H9 (cell line): ENCODE measurements at regions not wholly inside any gene's neighbourhood (a gene's known extent, or its start where the extent isn't known, plus 50 kb on each side); places are given as distances from the start of the nearest gene placed in this dataset.

Source experiments
- DNase-seq: peaks from one replicate; pipeline ENCODE4 v3.0.0-alpha.2; 2017
- H2AFZ ChIP-seq: one replicate; pipeline ENCODE4 v1.6.1; 2013; ENCODE audit warnings: mild to moderate bottlenecking, low read length, control low read depth, moderate library complexity
- H2AK5ac ChIP-seq: 2 replicates; pipeline ENCODE4 v1.6.1; 2013; ENCODE audit warnings: low read length, control low read depth, mixed read lengths; ENCODE audit not compliant: insufficient read length
- H2BK120ac ChIP-seq: one replicate; pipeline ENCODE4 v1.6.1; 2013; ENCODE audit warnings: low read depth, mild to moderate bottlenecking, low read length, control low read depth, inconsistent platforms; ENCODE audit not compliant: poor library complexity, severe bottlenecking
- H2BK12ac ChIP-seq: 2 replicates; pipeline ENCODE4 v1.6.1; 2013; ENCODE audit warnings: low read length, control low read depth, mixed read lengths, low read depth; ENCODE audit not compliant: insufficient read length
- H2BK15ac ChIP-seq: 2 replicates; pipeline ENCODE4 v1.6.1; 2013; ENCODE audit warnings: low read depth, low read length, control low read depth
- H2BK20ac ChIP-seq: one replicate; pipeline ENCODE4 v1.6.1; 2013; ENCODE audit warnings: low read depth, mild to moderate bottlenecking, low read length, control low read depth, inconsistent platforms; ENCODE audit not compliant: poor library complexity, severe bottlenecking
- H2BK5ac ChIP-seq: 2 replicates; pipeline ENCODE4 v1.6.1; 2013; ENCODE audit warnings: low read length, control low read depth, mixed read lengths; ENCODE audit not compliant: insufficient read length
- H3K14ac ChIP-seq: 2 replicates; pipeline ENCODE4 v1.6.1; 2013; ENCODE audit warnings: low read length, control low read depth; ENCODE audit not compliant: insufficient read depth
- H3K18ac ChIP-seq: 2 replicates; pipeline ENCODE4 v1.6.1; 2013; ENCODE audit warnings: low read depth, mild to moderate bottlenecking, mixed read lengths, low read length, control low read depth; ENCODE audit not compliant: insufficient read length
- H3K23ac ChIP-seq: 2 replicates; pipeline ENCODE4 v1.6.1; 2013; ENCODE audit warnings: low read length, control low read depth, mixed read lengths, low read depth; ENCODE audit not compliant: insufficient read length
- H3K23me2 ChIP-seq: 2 replicates; pipeline ENCODE4 v1.6.1; 2013; ENCODE audit warnings: low read depth, mild to moderate bottlenecking, mixed read lengths, low read length, control low read depth; ENCODE audit not compliant: insufficient read length, poor library complexity, severe bottlenecking
- H3K27ac ChIP-seq: 2 replicates; pipeline ENCODE4 v1.5.1; 2013; ENCODE audit warnings: low read length, control low read depth, mixed read lengths, low read depth; ENCODE audit not compliant: insufficient read length
- H3K27me3 ChIP-seq: 2 replicates; pipeline ENCODE4 v1.6.1; 2013; ENCODE audit warnings: low read length, control low read depth, inconsistent platforms; ENCODE audit not compliant: insufficient read depth
- H3K4ac ChIP-seq: 2 replicates; pipeline ENCODE4 v1.6.1; 2013; ENCODE audit warnings: low read depth, mild to moderate bottlenecking, control low read depth, inconsistent platforms, low read length, moderate library complexity
- H3K4me1 ChIP-seq: 2 replicates; pipeline ENCODE4 v1.6.1; 2013; ENCODE audit warnings: low read length, control low read depth, inconsistent platforms; ENCODE audit not compliant: insufficient read depth
- H3K4me2 ChIP-seq: 2 replicates; pipeline ENCODE4 v1.6.1; 2013; ENCODE audit warnings: low read length, control low read depth, mixed read lengths; ENCODE audit not compliant: insufficient read length, insufficient read depth
- H3K56ac ChIP-seq: 2 replicates; pipeline ENCODE4 v1.6.1; 2013; ENCODE audit warnings: low read depth, mild to moderate bottlenecking, mixed read lengths, low read length, control low read depth; ENCODE audit not compliant: insufficient read length
- H3K79me1 ChIP-seq: 2 replicates; pipeline ENCODE4 v1.6.1; 2013; ENCODE audit warnings: low read depth, mild to moderate bottlenecking, moderate library complexity, low read length, control low read depth, inconsistent platforms; ENCODE audit not compliant: insufficient read depth, poor library complexity, severe bottlenecking
- H3K79me2 ChIP-seq: 2 replicates; pipeline ENCODE4 v1.6.1; 2013; ENCODE audit warnings: low read length, control low read depth, inconsistent platforms; ENCODE audit not compliant: insufficient read depth
- H3K9ac ChIP-seq: 2 replicates; pipeline ENCODE4 v1.6.1; 2013; ENCODE audit warnings: low read length, control low read depth, mixed read lengths; ENCODE audit not compliant: insufficient read length; ENCODE audit errors: extremely low read depth
- H3K9me3 ChIP-seq: one replicate; pipeline ENCODE4 v1.6.1; 2013; ENCODE audit warnings: low read depth, low read length, inconsistent platforms; ENCODE audit not compliant: control insufficient read depth
- H3T11ph ChIP-seq: one replicate; pipeline ENCODE4 v1.6.1; 2013; ENCODE audit warnings: mild to moderate bottlenecking, low read length, control low read depth, inconsistent platforms
- H4K20me1 ChIP-seq: one replicate; pipeline ENCODE4 v1.6.1; 2013; ENCODE audit not compliant: control insufficient read depth, insufficient read length, insufficient read depth
- H4K5ac ChIP-seq: 2 replicates; pipeline ENCODE4 v1.6.1; 2013; ENCODE audit warnings: low read depth, mild to moderate bottlenecking, mixed read lengths, low read length, control low read depth; ENCODE audit not compliant: insufficient read length
- H4K8ac ChIP-seq: replicated peaks from 2 replicates; pipeline ENCODE4 v1.6.1; 2013; ENCODE audit warnings: low read length, control low read depth, mixed read lengths, low read depth; ENCODE audit not compliant: insufficient read length
- H4K91ac ChIP-seq: 2 replicates; pipeline ENCODE4 v1.6.1; 2013; ENCODE audit warnings: low read depth, mild to moderate bottlenecking, moderate library complexity, mixed read lengths, low read length, control low read depth; ENCODE audit not compliant: insufficient read length
- H3K27ac Mint-ChIP-seq, 3 experiments: 2 replicates in 2 of 3; 3 replicates in 1 of 3; pipeline ENCODE4 v1.8.0; 2020 to 2021; ENCODE audit warnings: mixed read lengths in 3 of 3, mild to moderate bottlenecking in 1 of 3, moderate library complexity in 1 of 3
- H3K27me3 Mint-ChIP-seq: 2 replicates; pipeline ENCODE4 v1.8.0; 2021; ENCODE audit warnings: low read depth, mild to moderate bottlenecking, moderate library complexity, mixed read lengths
- H3K36me3 Mint-ChIP-seq, 3 experiments: 2 replicates in 2 of 3; 3 replicates in 1 of 3; pipeline ENCODE4 v1.8.0; 2020 to 2021; ENCODE audit warnings: low read depth in 3 of 3, mixed read lengths in 3 of 3; ENCODE audit not compliant: insufficient read depth in 1 of 3
- H3K4me1 Mint-ChIP-seq, 2 experiments: 2 replicates each; pipeline ENCODE4 v1.8.0; 2020; ENCODE audit warnings: mixed read lengths in 2 of 2
- H3K4me3 Mint-ChIP-seq, 2 experiments: 2 replicates in 1 of 2; 3 replicates in 1 of 2; pipeline ENCODE4 v1.8.0; 2020 to 2021; ENCODE audit warnings: mild to moderate bottlenecking in 2 of 2, mixed read lengths in 2 of 2, moderate library complexity in 1 of 2
- H3K9me3 Mint-ChIP-seq, 2 experiments: 2 replicates in 1 of 2; 3 replicates in 1 of 2; pipeline ENCODE4 v1.8.0; 2020; ENCODE audit warnings: mild to moderate bottlenecking in 2 of 2, mixed read lengths in 2 of 2, moderate library complexity in 1 of 2
- TF ChIP-seq, protein P1 (sequence below): fragments of 200-600 bp; sonication (generic); conservative IDR thresholded peaks from 3 replicates; pipeline ENCODE4 v1.8.0; 2021; ENCODE audit warnings: antibody characterized with exemption, mild to moderate bottlenecking

DNA sequence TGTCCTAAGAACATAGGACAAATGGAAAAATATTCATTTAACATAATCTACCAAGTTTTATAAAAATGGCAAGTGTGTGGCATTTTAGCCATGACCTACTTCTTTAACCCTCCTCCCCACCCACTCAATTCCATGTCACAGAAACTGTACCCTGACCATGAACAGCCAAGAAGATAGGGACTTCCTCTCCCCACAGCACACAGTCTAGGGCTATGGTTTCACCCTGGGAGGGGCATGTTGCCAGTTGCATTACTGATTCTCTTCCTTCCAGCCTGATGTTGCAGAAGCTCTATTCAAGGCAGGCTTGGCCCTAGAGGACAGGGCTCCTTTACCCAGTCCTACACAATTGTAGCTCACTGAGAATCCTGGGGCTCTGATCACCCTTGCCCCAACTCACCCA lies 153.6 kb upstream of the KLF7 start:
- Mint-ChIP-seq H3K36me3 (no peaks in the 10 kb centered on the region; a peak in 1 of 7 replicates), H3K27ac (no peak overlapping the region), H3K4me1 (peaks cover 0 to 2% of the 10 kb centered on the region in 2 experiments; a peak in 1 of 4 replicates), H3K4me3 (no peak overlapping the region), H3K27me3 (no peaks in the 10 kb centered on the region; the same call in 1 of the 2 replicates), H3K9me3 (no peaks in the 10 kb centered on the region; a peak in 1 of 5 replicates)
- Histone ChIP-seq H3K79me2 (no peaks in the 10 kb centered on the region), H3K9me3 (no peaks in the 10 kb centered on the region), H2AFZ (no peak overlapping the region), H4K5ac (no peak overlapping the region), H3K9ac (no peak overlapping the region), H2BK5ac (no peak overlapping the region), H3K23ac (no peak overlapping the region), H4K8ac (no peak overlapping the region), H2BK120ac (no peak overlapping the region), H3K23me2 (no peaks in the 10 kb centered on the region), H3K4ac (no peak overlapping the region), H3K14ac (no peak overlapping the region), H3T11ph (no peak overlapping the region), H2BK20ac (no peak overlapping the region), H2BK15ac (no peak overlapping the region), H3K4me1 (no peaks in the 10 kb centered on the region), H3K79me1 (no peaks in the 10 kb centered on the region), H2BK12ac (no peak overlapping the region), H3K18ac (no peak overlapping the region), H3K27me3 (no peaks in the 10 kb centered on the region), H3K56ac (no peak overlapping the region), H2AK5ac (no peak overlapping the region), H4K91ac (no peak overlapping the region), H3K4me2 (no peak overlapping the region), H4K20me1 (no peaks in the 10 kb centered on the region), H3K27ac (no peak overlapping the region)
- no peak for DNase-seq
- TF ChIP-seq, protein P1, sequence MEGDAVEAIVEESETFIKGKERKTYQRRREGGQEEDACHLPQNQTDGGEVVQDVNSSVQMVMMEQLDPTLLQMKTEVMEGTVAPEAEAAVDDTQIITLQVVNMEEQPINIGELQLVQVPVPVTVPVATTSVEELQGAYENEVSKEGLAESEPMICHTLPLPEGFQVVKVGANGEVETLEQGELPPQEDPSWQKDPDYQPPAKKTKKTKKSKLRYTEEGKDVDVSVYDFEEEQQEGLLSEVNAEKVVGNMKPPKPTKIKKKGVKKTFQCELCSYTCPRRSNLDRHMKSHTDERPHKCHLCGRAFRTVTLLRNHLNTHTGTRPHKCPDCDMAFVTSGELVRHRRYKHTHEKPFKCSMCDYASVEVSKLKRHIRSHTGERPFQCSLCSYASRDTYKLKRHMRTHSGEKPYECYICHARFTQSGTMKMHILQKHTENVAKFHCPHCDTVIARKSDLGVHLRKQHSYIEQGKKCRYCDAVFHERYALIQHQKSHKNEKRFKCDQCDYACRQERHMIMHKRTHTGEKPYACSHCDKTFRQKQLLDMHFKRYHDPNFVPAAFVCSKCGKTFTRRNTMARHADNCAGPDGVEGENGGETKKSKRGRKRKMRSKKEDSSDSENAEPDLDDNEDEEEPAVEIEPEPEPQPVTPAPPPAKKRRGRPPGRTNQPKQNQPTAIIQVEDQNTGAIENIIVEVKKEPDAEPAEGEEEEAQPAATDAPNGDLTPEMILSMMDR, result no peak
